GM23338 (cell line): ENCODE measurements at regions not wholly inside any gene's neighbourhood (a gene's known extent, or its start where the extent isn't known, plus 50 kb on each side); places are given as distances from the start of the nearest gene placed in this dataset.
"Not testable (repeated sequence)": the region's sequence is repeated elsewhere in the genome, so short reads cannot be mapped to it uniquely, and the experiment has no call there.

ENCODE experiments used
- ATAC-seq: fragments of 200-7000 bp; cut with Tn5 transposase; 3 replicates; pipeline ENCODE4 v1.9.1; 2020
- DNase-seq: peaks from one replicate; pipeline ENCODE4 v3.0.0-alpha.2; 2015; ENCODE audit warnings: low spot score
- H2AFZ ChIP-seq: fragments of 200-600 bp; sonication (generic); 2 replicates; pipeline ENCODE4 v1.8.0; 2016; ENCODE audit warnings: antibody characterized with exemption, mild to moderate bottlenecking, moderate library complexity
- H3F3A ChIP-seq: fragments of 200-600 bp; sonication (generic); replicated peaks from 2 replicates; pipeline ENCODE4 v1.8.0; 2017; ENCODE audit warnings: antibody characterized with exemption, mixed run types, low read depth
- H3K27ac ChIP-seq: fragments of 200-600 bp; sonication (generic); 2 replicates; pipeline ENCODE4 v1.6.1; 2016; ENCODE audit warnings: low read depth
- H3K27me3 ChIP-seq: fragments of 200-600 bp; sonication (generic); 2 replicates; pipeline ENCODE4 v1.8.0; 2016; ENCODE audit warnings: mild to moderate bottlenecking, mixed run types, moderate library complexity; ENCODE audit not compliant: insufficient read depth
- H3K36me3 ChIP-seq: fragments of 200-600 bp; sonication (generic); 2 replicates; pipeline ENCODE4 v1.8.0; 2016; ENCODE audit warnings: mild to moderate bottlenecking; ENCODE audit not compliant: insufficient read depth
- H3K4me1 ChIP-seq: fragments of 200-600 bp; sonication (generic); 2 replicates; pipeline ENCODE4 v1.8.0; 2016; ENCODE audit warnings: mild to moderate bottlenecking, moderate library complexity; ENCODE audit not compliant: insufficient read depth
- H3K4me2 ChIP-seq: fragments of 200-600 bp; sonication (generic); 2 replicates; pipeline ENCODE4 v1.7.1; 2017; ENCODE audit warnings: mixed run types
- H3K4me3 ChIP-seq: fragments of 200-600 bp; sonication (generic); 2 replicates; pipeline ENCODE4 v1.6.1; 2016; ENCODE audit warnings: mixed run types
- H3K79me2 ChIP-seq: fragments of 200-600 bp; sonication (generic); replicated peaks from 2 replicates; pipeline ENCODE4 v1.8.0; 2017; ENCODE audit warnings: mild to moderate bottlenecking; ENCODE audit not compliant: insufficient read depth
- H3K9me2 ChIP-seq: fragments of 200-600 bp; sonication (generic); 2 replicates; pipeline ENCODE4 v1.8.0; 2017; ENCODE audit not compliant: insufficient read depth
- H4K20me1 ChIP-seq: fragments of 200-600 bp; sonication (generic); replicated peaks from 2 replicates; pipeline ENCODE4 v1.8.0; 2017; ENCODE audit warnings: mild to moderate bottlenecking; ENCODE audit not compliant: insufficient read depth
- H3K27ac Mint-ChIP-seq: 2 replicates; pipeline ENCODE4 v1.8.0; 2020; ENCODE audit warnings: inconsistent platforms, mild to moderate bottlenecking, moderate library complexity, mixed read lengths
- H3K27me3 Mint-ChIP-seq: 3 replicates; pipeline ENCODE4 v1.8.0; 2022; ENCODE audit warnings: low read depth, mild to moderate bottlenecking, moderate library complexity, mixed read lengths, inconsistent platforms; ENCODE audit not compliant: insufficient read depth, poor library complexity
- H3K36me3 Mint-ChIP-seq: 3 replicates; pipeline ENCODE4 v1.8.0; 2021; ENCODE audit warnings: low read depth, mild to moderate bottlenecking, inconsistent platforms, moderate library complexity, mixed read lengths
- H3K4me1 Mint-ChIP-seq: 3 replicates; pipeline ENCODE4 v1.8.0; 2020; ENCODE audit warnings: mild to moderate bottlenecking, inconsistent platforms, mixed read lengths
- H3K4me3 Mint-ChIP-seq: 3 replicates; pipeline ENCODE4 v1.8.0; 2021; ENCODE audit warnings: moderate library complexity, mild to moderate bottlenecking, inconsistent platforms, mixed read lengths
- H3K9me3 Mint-ChIP-seq: 3 replicates; pipeline ENCODE4 v1.8.0; 2020; ENCODE audit warnings: moderate library complexity, mild to moderate bottlenecking, inconsistent platforms, mixed read lengths
- EZH2 ChIP-seq: fragments of 200-600 bp; sonication (generic); IDR thresholded peaks from one replicate; pipeline ENCODE4 v1.8.0; 2017; ENCODE audit warnings: antibody characterized with exemption, mild to moderate bottlenecking, low read depth; ENCODE audit not compliant: unreplicated experiment
- EZH2phosphoT487 ChIP-seq: fragments of 200-600 bp; sonication (generic); IDR thresholded peaks from one replicate; pipeline ENCODE4 v1.8.1; 2018; ENCODE audit warnings: antibody characterized with exemption; ENCODE audit not compliant: unreplicated experiment
- JUNB ChIP-seq: IDR thresholded peaks from one replicate; pipeline ENCODE4 v1.6.1; 2016; ENCODE audit warnings: antibody characterized with exemption; ENCODE audit not compliant: unreplicated experiment
- NANOG ChIP-seq: IDR thresholded peaks from 2 replicates; pipeline ENCODE4 v1.6.1; 2016; ENCODE audit warnings: antibody characterized with exemption, borderline replicate concordance
- ZNF331 ChIP-seq: fragments of 250-450 bp; sonication (Bioruptor Pico); IDR thresholded peaks from 2 replicates; pipeline ENCODE4 v1.5.0; 2020; ENCODE audit warnings: low read depth, mild to moderate bottlenecking, moderate library complexity

GRCh38 chr11:93603225-93604007, 58.1 kb upstream of the CEP295 start:
- Mint-ChIP-seq H3K4me3 (no peak overlapping the region), H3K36me3 (no peaks in the 10 kb centered on the region), H3K27me3 (peaks cover 1% of the 10 kb centered on the region), H3K4me1 (peaks cover 20% of the 10 kb centered on the region), H3K9me3 (no peaks in the 10 kb centered on the region), H3K27ac (no peak overlapping the region)
- DNase-seq, result no peak
- TF ChIP-seq JUNB (no peak), ZNF331 (CRISPR knock-in tag) (no peak), NANOG (no peak), EZH2phosphoT487 (no peak), EZH2 (no peak)
- Histone ChIP-seq H3K36me3 (no peaks in the 10 kb centered on the region), H3K4me3 (no peak overlapping the region), H3K27ac (no peak overlapping the region), H4K20me1 (no peaks in the 10 kb centered on the region), H3K4me2 (peak overlapping the region; percentile 38; the same call in 1 of the 2 replicates), H3K27me3 (no peaks in the 10 kb centered on the region), H3F3A (0 out of 2 replicates have a peak, but pooled peaks cover 5% of the 10 kb centered on the region), H3K4me1 (peaks cover 24% of the 10 kb centered on the region), H3K79me2 (no peaks in the 10 kb centered on the region), H2AFZ (peak overlapping the region; percentile 90), H3K9me2 (no peaks in the 10 kb centered on the region)
- no peak for ATAC-seq

GRCh38 chr11:93596171-93596570, 53.0 kb upstream of the SMCO4 start:
- not testable (repeated sequence) for H3K27me3 Mint-ChIP-seq, H3K4me1 Mint-ChIP-seq, H3K36me3 ChIP-seq

More at GRCh38 chr11:93596171-93596570, 53.0 kb upstream of the SMCO4 start:
- H3K27ac ChIP-seq, H3K4me3 Mint-ChIP-seq, ATAC-seq, H3K27me3 ChIP-seq, H3K4me3 ChIP-seq, H2AFZ ChIP-seq, H3F3A ChIP-seq, H3K4me2 ChIP-seq, H3K4me1 ChIP-seq, H3K9me2 ChIP-seq, H3K36me3 Mint-ChIP-seq, H3K79me2 ChIP-seq, DNase-seq, H3K9me3 Mint-ChIP-seq, H4K20me1 ChIP-seq, H3K27ac Mint-ChIP-seq: not testable (repeated sequence)
